GM12864 (cell line): ENCODE measurements at regions not wholly inside any gene's neighbourhood (a gene's known extent, or its start where the extent isn't known, plus 50 kb on each side); places are given as distances from the start of the nearest gene placed in this dataset.

Experiments used
- DNase-seq: peaks from one replicate; pipeline ENCODE4 v3.0.0-alpha.2; 2011; ENCODE audit warnings: low read depth
- H3K4me3 ChIP-seq: 2 replicates; pipeline ENCODE4 v1.5.1; 2011; ENCODE audit warnings: mild to moderate bottlenecking, low read depth, low read length, control low read depth
- CTCF ChIP-seq: IDR thresholded peaks from 2 replicates; pipeline ENCODE4 v1.5.1; 2011; ENCODE audit warnings: low read depth, mild to moderate bottlenecking, moderate library complexity, low read length, control low read depth, inconsistent platforms; ENCODE audit errors: missing control alignments

DNA sequence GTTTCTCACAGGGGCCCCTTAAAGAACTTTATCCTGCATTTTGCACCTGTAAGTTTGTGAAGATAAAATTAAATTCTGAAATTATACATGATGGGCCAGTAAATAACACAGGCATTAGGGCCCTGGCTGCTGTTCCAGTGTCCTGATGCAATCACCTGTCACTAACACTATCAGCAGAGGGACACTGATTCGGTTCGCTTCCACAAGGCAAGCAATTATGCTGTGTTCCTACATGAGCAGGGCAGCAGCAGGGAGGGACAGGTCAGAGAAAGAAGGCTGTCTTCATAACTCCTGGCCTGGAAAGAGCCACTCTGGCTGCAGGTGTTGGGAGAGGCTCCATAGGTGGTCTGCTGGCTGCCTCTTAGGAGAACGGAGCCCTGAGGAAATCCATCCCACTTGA is 487.3 kb downstream of the MID1IP1 start:
- no peak overlapping the region for H3K4me3 ChIP-seq
- DNase-seq = no peak
- TF ChIP-seq CTCF = no peak

- no peak for TF ChIP-seq CTCF
- H3K4me3 ChIP-seq = no peak overlapping the region
- no peak for DNase-seq
Measured at GRCh38 chrX:39289827-39290226, 488.6 kb downstream of the MID1IP1 start.

DNA sequence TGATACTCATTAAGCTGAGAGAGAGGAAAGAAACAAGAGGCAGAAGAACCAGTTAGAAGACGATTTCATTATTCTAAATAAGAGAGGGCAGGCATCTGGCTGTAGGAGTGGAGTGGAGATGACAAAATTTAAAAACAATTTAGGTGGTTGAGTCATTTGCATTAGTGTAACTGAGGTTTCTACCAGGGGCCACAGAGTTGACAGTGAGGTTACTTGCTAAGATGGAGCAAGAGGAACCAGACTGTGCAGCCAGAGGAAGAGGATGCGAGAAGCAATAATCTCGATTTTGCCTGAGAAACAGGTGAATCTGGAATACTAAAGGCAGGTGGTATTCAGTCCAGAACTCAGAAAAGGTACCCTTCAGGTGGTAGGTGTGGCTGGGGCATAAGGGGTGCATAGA is 491.9 kb downstream of the MID1IP1 start:
- DNase-seq = no peak
- no peak overlapping the region for H3K4me3 ChIP-seq
- no peak for TF ChIP-seq CTCF

GRCh38 chrX:39296472-39296871 is 495.2 kb downstream of the MID1IP1 start:
- no peak overlapping the region for H3K4me3 ChIP-seq
- no peak for TF ChIP-seq CTCF
- no peak for DNase-seq

DNA sequence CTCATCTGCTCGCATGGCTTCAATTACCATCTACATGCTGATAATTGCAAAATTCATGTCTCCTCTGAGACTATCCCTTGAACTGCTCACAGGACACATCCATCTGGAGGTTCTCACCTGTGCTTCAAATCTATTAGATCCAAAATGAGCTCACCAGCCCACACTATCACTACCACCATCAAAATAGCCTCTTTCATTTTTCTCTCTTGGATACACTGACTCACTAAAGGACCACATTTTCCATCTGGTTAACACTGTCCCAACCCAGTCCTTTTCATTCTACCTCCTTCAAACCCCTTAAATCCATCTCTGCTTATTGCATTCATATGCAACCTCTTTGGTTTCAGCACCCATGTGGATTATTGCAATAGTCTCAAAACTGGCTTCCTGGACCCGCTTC is 497.6 kb downstream of the MID1IP1 start:
- DNase-seq = no peak
- no peak for TF ChIP-seq CTCF
- H3K4me3 ChIP-seq = no peak overlapping the region

DNA sequence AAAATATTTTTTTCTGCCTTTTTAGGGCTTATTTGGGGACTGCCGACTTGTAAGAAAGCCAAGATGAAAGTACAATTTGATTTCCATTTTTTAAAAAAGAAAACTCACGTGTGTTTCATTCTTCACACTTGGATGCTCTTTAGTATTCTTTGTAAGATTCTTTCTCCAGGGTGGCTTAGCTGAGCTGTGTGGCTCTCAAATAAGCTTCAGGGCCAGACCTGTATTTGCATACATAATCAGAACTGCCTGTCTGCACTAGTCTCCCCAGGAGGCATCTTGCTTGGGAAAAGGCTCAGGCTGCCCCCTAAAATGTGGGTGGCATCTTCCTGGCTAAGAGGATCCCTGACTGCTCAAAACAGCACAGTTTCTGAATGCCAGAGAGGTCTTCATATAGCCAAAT is 498.4 kb downstream of the MID1IP1 start:
- TF ChIP-seq CTCF = no peak
- no peak overlapping the region for H3K4me3 ChIP-seq
- DNase-seq = no peak

- H3K4me3 ChIP-seq = no peak overlapping the region
- DNase-seq = no peak
- TF ChIP-seq CTCF = no peak
Measured at GRCh38 chrX:39301036-39301435, 499.8 kb downstream of the MID1IP1 start.
